OCI-LY1 (cell line): ENCODE measurements at regions not wholly inside any gene's neighbourhood (a gene's known extent, or its start where the extent isn't known, plus 50 kb on each side); places are given as distances from the start of the nearest gene placed in this dataset.
"Not testable (repeated sequence)": the region's sequence is repeated elsewhere in the genome, so short reads cannot be mapped to it uniquely, and the experiment has no call there.

ENCODE experiments used
- H2AFZ ChIP-seq: fragments of 200-600 bp; sonication (generic), shearing (Covaris generic); 2 replicates; pipeline ENCODE4 v1.6.0; 2014; ENCODE audit warnings: antibody characterized with exemption, mild to moderate bottlenecking, low read length
- H3F3A ChIP-seq: fragments of 200-600 bp; sonication (generic), shearing (Covaris generic); 2 replicates; pipeline ENCODE4 v1.6.0; 2014; ENCODE audit warnings: mild to moderate bottlenecking, antibody characterized with exemption, low read length, moderate library complexity; ENCODE audit not compliant: insufficient read depth
- H3K27ac ChIP-seq: fragments of 200-600 bp; sonication (generic); 2 replicates; pipeline ENCODE4 v1.5.1; 2014; ENCODE audit warnings: low read length, mixed run types, mild to moderate bottlenecking, low read depth; ENCODE audit not compliant: poor library complexity, severe bottlenecking
- H3K27me3 ChIP-seq: fragments of 200-600 bp; sonication (generic); 2 replicates; pipeline ENCODE4 v1.6.0; 2014; ENCODE audit warnings: antibody characterized with exemption, mild to moderate bottlenecking, low read length, moderate library complexity; ENCODE audit not compliant: insufficient read depth
- H3K36me3 ChIP-seq: fragments of 200-600 bp; sonication (generic); 2 replicates; pipeline ENCODE4 v1.6.1; 2014; ENCODE audit warnings: mild to moderate bottlenecking, antibody characterized with exemption, low read length, moderate library complexity, mixed read lengths; ENCODE audit not compliant: insufficient read depth
- H3K4me1 ChIP-seq: fragments of 200-600 bp; sonication (generic); 2 replicates; pipeline ENCODE4 v1.5.1; 2014; ENCODE audit warnings: mild to moderate bottlenecking, low read length, moderate library complexity; ENCODE audit not compliant: insufficient read depth, severe bottlenecking
- H3K4me2 ChIP-seq: fragments of 200-600 bp; sonication (generic), shearing (Covaris generic); 2 replicates; pipeline ENCODE4 v1.6.1; 2014; ENCODE audit warnings: low read length
- H3K4me3 ChIP-seq: fragments of 200-600 bp; sonication (generic); 2 replicates; pipeline ENCODE4 v1.5.1; 2014; ENCODE audit warnings: low read length, low read depth, mild to moderate bottlenecking, mixed read lengths; ENCODE audit not compliant: poor library complexity, severe bottlenecking
- H3K79me2 ChIP-seq: fragments of 200-600 bp; shearing (Covaris generic); 2 replicates; pipeline ENCODE4 v1.6.1; 2016; ENCODE audit warnings: mixed run types, low read length, mixed read lengths; ENCODE audit not compliant: insufficient read depth
- H3K9ac ChIP-seq: fragments of 200-600 bp; sonication (generic), shearing (Covaris generic); 2 replicates; pipeline ENCODE4 v1.6.1; 2014; ENCODE audit warnings: mild to moderate bottlenecking, low read length, mixed read lengths
- H3K9me2 ChIP-seq: fragments of 200-600 bp; sonication (generic), shearing (Covaris generic); 2 replicates; pipeline ENCODE4 v1.6.1; 2014; ENCODE audit warnings: low read depth, mild to moderate bottlenecking, low read length, mixed read lengths
- H3K9me3 ChIP-seq: fragments of 200-600 bp; shearing (Covaris generic); 2 replicates; pipeline ENCODE4 v1.6.1; 2014; ENCODE audit warnings: low read length, mixed read lengths
- H4K20me1 ChIP-seq: fragments of 200-600 bp; sonication (generic), shearing (Covaris generic); 2 replicates; pipeline ENCODE4 v1.6.0; 2016; ENCODE audit warnings: mild to moderate bottlenecking, low read length; ENCODE audit not compliant: insufficient read depth
- CTCF ChIP-seq: fragments of 200-600 bp; sonication (generic), shearing (Covaris generic); IDR thresholded peaks from 2 replicates; pipeline ENCODE4 v1.5.1; 2017; ENCODE audit warnings: mild to moderate bottlenecking, antibody characterized with exemption, low read length, moderate library complexity, mixed read lengths
- EZH2 ChIP-seq: fragments of 200-600 bp; sonication (generic), shearing (Covaris generic); IDR thresholded peaks from 2 replicates; pipeline ENCODE4 v1.8.0; 2017; ENCODE audit warnings: borderline replicate concordance, mixed run types, mild to moderate bottlenecking, antibody characterized with exemption, low read length, moderate library complexity, mixed read lengths

GRCh38 chr16:17962726-17963125 is 373.8 kb downstream of the NPIPA8 start:
- H3K4me1 ChIP-seq = no peaks in the 10 kb centered on the region
- H3K79me2 ChIP-seq = no peaks in the 10 kb centered on the region
- TF ChIP-seq EZH2 = no peak
- TF ChIP-seq CTCF = no peak
- no peaks in the 10 kb centered on the region for H3K27me3 ChIP-seq
- no peak overlapping the region for H3K9ac ChIP-seq
- H3K9me3 ChIP-seq = no peaks in the 10 kb centered on the region
- H4K20me1 ChIP-seq = no peaks in the 10 kb centered on the region
- no peaks in the 10 kb centered on the region for H3K9me2 ChIP-seq
- no peak overlapping the region for H3K4me2 ChIP-seq
- H3K4me3 ChIP-seq = no peak overlapping the region
- H3K27ac ChIP-seq = no peak overlapping the region
- no peaks in the 10 kb centered on the region for H3F3A ChIP-seq
- no peaks in the 10 kb centered on the region for H3K36me3 ChIP-seq
- no peak overlapping the region for H2AFZ ChIP-seq

- not testable (repeated sequence) for H3K4me2 ChIP-seq, H3K27ac ChIP-seq, H3F3A ChIP-seq, H3K27me3 ChIP-seq, H3K4me1 ChIP-seq, H3K9me3 ChIP-seq, H3K9me2 ChIP-seq, H3K79me2 ChIP-seq, H3K36me3 ChIP-seq, H4K20me1 ChIP-seq, H3K9ac ChIP-seq, H2AFZ ChIP-seq, H3K4me3 ChIP-seq
These were observed 374.7 kb downstream of the NPIPA8 start for GRCh38 chr16:17961822-17962221.

- no peaks in the 10 kb centered on the region for H3K27me3 ChIP-seq
- no peak overlapping the region for H3K27ac ChIP-seq
- H3K4me1 ChIP-seq = no peaks in the 10 kb centered on the region
- H3K9me3 ChIP-seq = no peaks in the 10 kb centered on the region
- H4K20me1 ChIP-seq = no peaks in the 10 kb centered on the region
- no peak overlapping the region for H3K4me3 ChIP-seq
- no peak overlapping the region for H2AFZ ChIP-seq
- H3K79me2 ChIP-seq = no peaks in the 10 kb centered on the region
- H3K9me2 ChIP-seq = no peaks in the 10 kb centered on the region
- TF ChIP-seq CTCF = no peak
- no peak for TF ChIP-seq EZH2
- H3K36me3 ChIP-seq = no peaks in the 10 kb centered on the region
- no peak overlapping the region for H3K4me2 ChIP-seq
- no peaks in the 10 kb centered on the region for H3F3A ChIP-seq
- H3K9ac ChIP-seq = no peak overlapping the region
These were observed 385.2 kb downstream of the NPIPA8 start for GRCh38 chr16:17951378-17951777.

GRCh38 chr16:17949982-17950250 is 386.6 kb downstream of the NPIPA8 start:
- no peaks in the 10 kb centered on the region for H3K36me3 ChIP-seq
- no peaks in the 10 kb centered on the region for H3F3A ChIP-seq
- no peak overlapping the region for H2AFZ ChIP-seq
- H3K4me2 ChIP-seq = no peak overlapping the region
- no peak overlapping the region for H3K9ac ChIP-seq
- no peaks in the 10 kb centered on the region for H3K27me3 ChIP-seq
- TF ChIP-seq CTCF (no peak), EZH2 (no peak)
- no peak overlapping the region for H3K27ac ChIP-seq
- H3K9me3 ChIP-seq = no peaks in the 10 kb centered on the region
- no peaks in the 10 kb centered on the region for H3K9me2 ChIP-seq
- H4K20me1 ChIP-seq = no peaks in the 10 kb centered on the region
- no peaks in the 10 kb centered on the region for H3K79me2 ChIP-seq
- no peaks in the 10 kb centered on the region for H3K4me1 ChIP-seq
- no peak overlapping the region for H3K4me3 ChIP-seq
